Astrocyte of the cerebellum (primary cell): ENCODE measurements at regions not wholly inside any gene's neighbourhood (a gene's known extent, or its start where the extent isn't known, plus 50 kb on each side); places are given as distances from the start of the nearest gene placed in this dataset.

Experiments
- DNase-seq: peaks from one replicate; pipeline ENCODE4 v3.0.0-alpha.2; 2011; ENCODE audit warnings: low read depth
- H3K4me3 ChIP-seq: 2 replicates; pipeline ENCODE4 v1.5.1; 2011; ENCODE audit warnings: mild to moderate bottlenecking, low read depth, low read length, moderate library complexity
- CTCF ChIP-seq: IDR thresholded peaks from 2 replicates; pipeline ENCODE4 v1.5.1; 2012; ENCODE audit warnings: low read length, low read depth, moderate library complexity, mild to moderate bottlenecking; ENCODE audit errors: missing control alignments
- in situ Hi-C: cut with HindIII; loops from 2 replicates; pipeline ENCODE4 v1.10.0; 2017; ENCODE audit warnings: low sequenced_read_pairs

GRCh38 chr10:132122097-132122861 lies 56.5 kb downstream of the JAKMIP3 start:
- TF ChIP-seq CTCF: no peak
- no peak for DNase-seq
- no peak overlapping the region for H3K4me3 ChIP-seq
- in situ Hi-C loops: no loop called here

- TF ChIP-seq CTCF: no peak
- DNase-seq: no peak
- in situ Hi-C loops: no loop called here
- no peak overlapping the region for H3K4me3 ChIP-seq
Observed at GRCh38 chr10:132122939-132123445, 57.2 kb downstream of the JAKMIP3 start.

- no peak for TF ChIP-seq CTCF
- DNase-seq: no peak
- H3K4me3 ChIP-seq: no peak overlapping the region
- in situ Hi-C loops: no loop called here
Observed at GRCh38 chr10:132123606-132124005, 57.9 kb downstream of the JAKMIP3 start.

GRCh38 chr10:132124201-132124920 lies 58.6 kb downstream of the JAKMIP3 start:
- in situ Hi-C loops: no loop called here
- TF ChIP-seq CTCF: no peak
- no peak for DNase-seq
- H3K4me3 ChIP-seq: no peak overlapping the region

GRCh38 chr10:132129431-132129830 lies 57.3 kb upstream of the DPYSL4 start:
- in situ Hi-C loops: no loop called here
- no peak for DNase-seq
- H3K4me3 ChIP-seq: no peak overlapping the region
- no peak for TF ChIP-seq CTCF

GRCh38 chr10:132130286-132131265 lies 56.2 kb upstream of the DPYSL4 start:
- in situ Hi-C loops: no loop called here
- no peak overlapping the region for H3K4me3 ChIP-seq
- TF ChIP-seq CTCF: no peak
- DNase-seq: no peak
